ENCODE measurements at regions not wholly inside any gene's neighbourhood (a gene's known extent, or its start where the extent isn't known, plus 50 kb on each side); places are given as distances from the start of the nearest gene placed in this dataset.

DNA sequence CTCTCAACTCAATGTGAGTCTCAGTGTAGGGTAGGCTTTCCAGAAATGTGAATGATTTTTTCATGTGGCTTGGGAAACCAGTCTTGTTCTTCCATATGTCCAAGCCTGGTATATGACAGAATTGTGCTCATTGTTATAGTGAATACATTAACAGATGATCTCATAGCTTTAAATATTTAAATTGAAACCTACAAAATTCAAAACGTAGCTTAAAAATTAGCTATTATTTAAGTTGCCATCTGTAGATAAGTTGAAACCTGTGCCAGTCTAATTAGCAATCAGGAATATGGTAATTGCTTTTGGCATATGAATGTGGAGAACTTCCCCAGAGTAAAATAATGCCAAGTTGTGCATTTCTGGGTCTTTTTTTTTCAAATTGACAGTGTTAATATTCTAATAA is 891.6 kb upstream of the SEL1L start:
- TF ChIP-seq SIN3A (IDR thresholded peaks at IDR 0.05; ENCODE audit: borderline replicate concordance, insufficient read depth, low read depth, low read length) = no peak
- no peak for TF ChIP-seq REST (IDR thresholded peaks at IDR 0.05; ENCODE audit: insufficient read depth in 1 of 2, low read depth in 2 of 2, low read length in 1 of 2)
- no peak for TF ChIP-seq TCF7L2 (IDR thresholded peaks at IDR 0.05; ENCODE audit: low read depth, low read length)
- no peak for TF ChIP-seq POLR2AphosphoS5 (IDR thresholded peaks at IDR 0.05; ENCODE audit: low read depth, low read length)
- TF ChIP-seq CTCF (IDR thresholded peaks at IDR 0.05) = no peak
- BruUV-seq (replicated peaks) = no TSS peak
- Histone ChIP-seq H3K27me3 (ENCODE audit: control insufficient read depth, insufficient read depth, low read length) (no peaks in the 10 kb centered on the region), H3K36me3 (ENCODE audit: control insufficient read depth, insufficient read depth, low read length) (no peaks in the 10 kb centered on the region), H3K9me3 (ENCODE audit: control insufficient read depth, insufficient read depth, low read depth, low read length) (no peaks in the 10 kb centered on the region), H3K4me3 (ENCODE audit: low read depth in 2 of 2, low read length in 2 of 2) (no peak overlapping the region), H3K4me1 (ENCODE audit: control insufficient read depth, insufficient read depth, low read length) (no peaks in the 10 kb centered on the region), H3K27ac (ENCODE audit: low read length) (no peak overlapping the region)
- ATAC-seq (no peak), DNase-seq (ENCODE audit: low read depth, low spot score) (no peak)
- in situ Hi-C loops (cut with HindIII; ENCODE audit: low pct_unique_long_range_greater_than_20kb, low sequenced_read_pairs) (no loop called here), intact Hi-C loops (cut with micrococcal nuclease; ENCODE audit: unreplicated experiment) (no loop called here)
- ChIA-PET CTCF (no interaction called here), POLR2A (no interaction called here)

- ATAC-seq (no peak), DNase-seq (ENCODE audit: low read depth, low spot score) (no peak)
- ChIA-PET POLR2A (no interaction called here), CTCF (no interaction called here)
- BruUV-seq (replicated peaks) = no TSS peak
- Histone ChIP-seq H3K27ac (ENCODE audit: low read length) (no peak overlapping the region), H3K4me3 (ENCODE audit: low read depth in 2 of 2, low read length in 2 of 2) (no peak overlapping the region), H3K27me3 (ENCODE audit: control insufficient read depth, insufficient read depth, low read length) (no peaks in the 10 kb centered on the region), H3K36me3 (ENCODE audit: control insufficient read depth, insufficient read depth, low read length) (no peaks in the 10 kb centered on the region), H3K9me3 (ENCODE audit: control insufficient read depth, insufficient read depth, low read depth, low read length) (no peaks in the 10 kb centered on the region), H3K4me1 (ENCODE audit: control insufficient read depth, insufficient read depth, low read length) (no peaks in the 10 kb centered on the region)
- intact Hi-C loops (cut with micrococcal nuclease; ENCODE audit: unreplicated experiment) (no loop called here), in situ Hi-C loops (cut with HindIII; ENCODE audit: low pct_unique_long_range_greater_than_20kb, low sequenced_read_pairs) (no loop called here)
- TF ChIP-seq SIN3A (IDR thresholded peaks at IDR 0.05; ENCODE audit: borderline replicate concordance, insufficient read depth, low read depth, low read length) = no peak
- TF ChIP-seq CTCF (IDR thresholded peaks at IDR 0.05) = no peak
- no peak for TF ChIP-seq REST (IDR thresholded peaks at IDR 0.05; ENCODE audit: insufficient read depth in 1 of 2, low read depth in 2 of 2, low read length in 1 of 2)
- no peak for TF ChIP-seq TCF7L2 (IDR thresholded peaks at IDR 0.05; ENCODE audit: low read depth, low read length)
- no peak for TF ChIP-seq POLR2AphosphoS5 (IDR thresholded peaks at IDR 0.05; ENCODE audit: low read depth, low read length)
Observed at GRCh38 chr14:82431031-82431430, 897.4 kb upstream of the SEL1L start.
